ENCODE measurements at regions not wholly inside any gene's neighbourhood (a gene's known extent, or its start where the extent isn't known, plus 50 kb on each side); places are given as distances from the start of the nearest gene placed in this dataset.

DNA sequence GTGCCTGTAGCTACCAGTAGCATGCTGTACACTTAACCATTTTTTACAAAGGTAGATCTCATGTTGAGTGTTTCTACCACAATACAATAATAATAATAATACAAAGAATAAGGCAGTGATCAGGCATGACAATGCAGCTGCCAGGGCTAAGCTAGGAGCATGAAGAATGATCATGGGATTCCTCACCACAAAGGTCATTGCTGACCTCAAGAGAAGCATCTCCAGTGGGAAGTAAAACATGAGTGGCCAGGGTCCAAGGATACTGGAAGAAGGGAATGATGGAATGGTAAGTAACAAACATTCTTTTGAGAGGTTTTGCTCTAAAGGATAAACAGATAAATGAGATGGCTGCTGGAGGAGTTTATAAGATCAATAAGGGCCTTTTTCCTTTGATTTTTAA is 591.1 kb downstream of the TNS3 start:
- Histone ChIP-seq H3K4me3 (no peak overlapping the region), H3K27ac (no peak overlapping the region), H3K27me3 (no peaks in the 10 kb centered on the region), H3K36me3 (replicated peaks in 1 of 2; ENCODE audit: insufficient read depth in 1 of 2, low read depth in 2 of 2) (no peaks in the 10 kb centered on the region), H3K4me1 (no peaks in the 10 kb centered on the region), H3K9me3 (no peaks in the 10 kb centered on the region)
- ATAC-seq (no peak), DNase-seq (no peak)
- TF ChIP-seq CTCF (IDR thresholded peaks at IDR 0.05) (no peak), POLR2A (IDR thresholded peaks at IDR 0.05) (no peak)
- intact Hi-C loops (cut with DNase I): no loop called here

DNA sequence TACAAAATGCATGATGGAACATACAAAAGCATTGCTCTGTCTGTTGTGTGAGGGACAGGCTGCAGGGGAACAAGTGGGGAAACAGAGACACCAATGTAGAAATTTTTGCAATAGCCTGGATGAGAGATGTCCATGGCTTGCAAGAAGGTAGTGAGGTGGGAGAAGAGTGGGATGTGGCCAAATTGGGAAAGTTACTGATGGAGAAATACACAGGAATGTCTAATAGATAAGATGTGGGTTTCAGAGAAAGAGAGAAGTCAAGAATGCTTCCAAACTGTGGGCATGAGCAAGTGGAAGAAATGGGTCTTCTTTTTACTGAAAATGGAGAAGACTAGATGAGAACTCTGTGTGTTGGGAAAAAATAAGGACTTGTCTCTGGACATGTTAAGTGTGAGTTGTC is 592.7 kb downstream of the TNS3 start:
- no peak overlapping the region for H3K4me3 ChIP-seq
- H3K9me3 ChIP-seq: no peaks in the 10 kb centered on the region
- DNase-seq (no peak), ATAC-seq (no peak)
- intact Hi-C loops (cut with DNase I): no loop called here
- no peaks in the 10 kb centered on the region for H3K4me1 ChIP-seq
- TF ChIP-seq POLR2A (IDR thresholded peaks at IDR 0.05) (no peak), CTCF (IDR thresholded peaks at IDR 0.05) (no peak)
- H3K27me3 ChIP-seq: no peaks in the 10 kb centered on the region
- no peaks in the 10 kb centered on the region for H3K36me3 ChIP-seq (replicated peaks in 1 of 2; ENCODE audit: insufficient read depth in 1 of 2, low read depth in 2 of 2)
- H3K27ac ChIP-seq: no peak overlapping the region

- ATAC-seq (no peak), DNase-seq (no peak)
- no peak for TF ChIP-seq CTCF (IDR thresholded peaks at IDR 0.05)
- TF ChIP-seq POLR2A (IDR thresholded peaks at IDR 0.05): no peak
- intact Hi-C loops (cut with DNase I): no loop called here
- no peaks in the 10 kb centered on the region for H3K27me3 ChIP-seq
- H3K4me3 ChIP-seq: no peak overlapping the region
- H3K27ac ChIP-seq: no peak overlapping the region
- 86 to 90% methylated on average over 8 of the region's 8 CpGs for WGBS, 2 donors
- H3K4me1 ChIP-seq: no peaks in the 10 kb centered on the region
- H3K9me3 ChIP-seq: no peaks in the 10 kb centered on the region
- no peaks in the 10 kb centered on the region for H3K36me3 ChIP-seq (replicated peaks in 1 of 2; ENCODE audit: insufficient read depth in 1 of 2, low read depth in 2 of 2)
These were observed 599.0 kb downstream of the TNS3 start for GRCh38 chr7:46982928-46983327.

DNA sequence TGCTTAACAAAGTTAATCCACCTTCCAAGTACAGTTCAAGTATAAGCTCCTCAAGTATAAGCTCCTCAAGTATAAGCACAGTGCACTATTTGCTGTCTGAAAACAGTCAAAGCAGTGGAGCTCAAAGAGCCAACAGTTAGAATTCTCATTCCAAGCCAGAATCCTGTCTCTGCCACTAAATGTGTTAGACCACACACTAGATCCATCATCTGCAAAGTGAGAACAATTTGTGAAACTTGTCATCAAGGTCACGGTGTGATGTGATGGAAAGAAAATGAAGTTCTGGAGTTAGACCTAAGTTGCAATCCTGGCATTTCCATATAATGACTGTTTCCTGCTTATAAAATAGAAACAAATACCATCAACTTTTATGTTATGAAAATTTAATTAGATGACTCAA is 602.5 kb downstream of the TNS3 start:
- no peak for ATAC-seq
- no peaks in the 10 kb centered on the region for H3K27me3 ChIP-seq
- no peak for DNase-seq
- no peaks in the 10 kb centered on the region for H3K36me3 ChIP-seq (replicated peaks in 1 of 2; ENCODE audit: insufficient read depth in 1 of 2, low read depth in 2 of 2)
- H3K9me3 ChIP-seq: no peaks in the 10 kb centered on the region
- no peaks in the 10 kb centered on the region for H3K4me1 ChIP-seq
- no peak overlapping the region for H3K4me3 ChIP-seq
- intact Hi-C loops (cut with DNase I): no loop called here
- TF ChIP-seq CTCF (IDR thresholded peaks at IDR 0.05) (no peak), POLR2A (IDR thresholded peaks at IDR 0.05) (no peak)
- H3K27ac ChIP-seq: no peak overlapping the region
- 72 to 76% methylated on average over 1 of the region's 1 CpG for WGBS, 2 donors

DNA sequence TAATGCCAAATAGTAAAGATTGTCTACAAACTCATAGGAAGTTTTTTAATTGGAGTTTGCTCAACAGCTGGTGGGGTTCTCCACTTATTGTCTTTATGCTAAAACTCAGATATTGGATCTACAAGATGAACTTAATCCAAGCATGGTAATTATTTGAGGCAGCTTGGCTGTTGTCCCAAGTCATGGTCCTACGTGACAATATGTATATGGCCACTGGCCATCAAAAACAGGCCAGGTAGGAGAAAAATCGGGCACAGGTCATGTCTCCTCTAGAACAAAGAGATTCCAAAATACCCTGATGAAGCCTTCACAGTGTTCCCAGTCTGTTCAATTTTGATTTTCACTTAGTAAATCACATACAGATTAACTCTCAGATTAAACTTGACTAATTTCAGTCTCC is 606.4 kb downstream of the TNS3 start:
- no peaks in the 10 kb centered on the region for H3K4me1 ChIP-seq
- no peak for DNase-seq
- H3K36me3 ChIP-seq (replicated peaks in 1 of 2; ENCODE audit: insufficient read depth in 1 of 2, low read depth in 2 of 2): no peaks in the 10 kb centered on the region
- no peak for TF ChIP-seq POLR2A (IDR thresholded peaks at IDR 0.05)
- TF ChIP-seq CTCF (IDR thresholded peaks at IDR 0.05): no peak
- ATAC-seq: no peak
- no peak overlapping the region for H3K27ac ChIP-seq
- H3K27me3 ChIP-seq: no peaks in the 10 kb centered on the region
- H3K9me3 ChIP-seq: no peaks in the 10 kb centered on the region
- no peak overlapping the region for H3K4me3 ChIP-seq
- WGBS, 2 donors: 50 to 61% methylated on average over 2 of the region's 2 CpGs
- intact Hi-C loops (cut with DNase I): no loop called here
